ENCODE measurements at regions not wholly inside any gene's neighbourhood (a gene's known extent, or its start where the extent isn't known, plus 50 kb on each side); places are given as distances from the start of the nearest gene placed in this dataset.
"Not testable (repeated sequence)": the region's sequence is repeated elsewhere in the genome, so short reads cannot be mapped to it uniquely, and the experiment has no call there.

GRCh38 chr1:196366-196765 lies 255.1 kb downstream of the OR4F29 start:
- DNase-seq (ENCODE audit: low read depth in 3 of 3) = not testable (repeated sequence)

- DNase-seq (ENCODE audit: low read depth in 3 of 3) = not testable (repeated sequence)
Measured at GRCh38 chr1:191296-192049, 260.0 kb downstream of the OR4F29 start.

GRCh38 chr1:190678-191077 lies 260.8 kb downstream of the OR4F29 start:
- DNase-seq (ENCODE audit: low read depth in 3 of 3) = not testable (repeated sequence)

- not testable (repeated sequence) for DNase-seq (ENCODE audit: low read depth in 3 of 3)
Measured at GRCh38 chr1:189915-190314, 261.6 kb downstream of the OR4F29 start.

GRCh38 chr1:189270-189669 lies 262.2 kb downstream of the OR4F29 start:
- not testable (repeated sequence) for DNase-seq (ENCODE audit: low read depth in 3 of 3)

GRCh38 chr1:187298-187697 lies 264.2 kb downstream of the OR4F29 start:
- not testable (repeated sequence) for DNase-seq (ENCODE audit: low read depth in 3 of 3)

- not testable (repeated sequence) for DNase-seq (ENCODE audit: low read depth in 3 of 3)
Measured at GRCh38 chr1:186691-187131, 264.8 kb downstream of the OR4F29 start.

- not testable (repeated sequence) for DNase-seq (ENCODE audit: low read depth in 3 of 3)
Measured at GRCh38 chr1:186223-186622, 265.3 kb downstream of the OR4F29 start.

GRCh38 chr1:185526-185925 lies 266.0 kb downstream of the OR4F29 start:
- not testable (repeated sequence) for DNase-seq (ENCODE audit: low read depth in 3 of 3)

GRCh38 chr1:184336-184686 lies 267.2 kb downstream of the OR4F29 start:
- not testable (repeated sequence) for DNase-seq (ENCODE audit: low read depth in 3 of 3)

- DNase-seq (ENCODE audit: low read depth in 3 of 3) = not testable (repeated sequence)
Measured at GRCh38 chr1:183620-184335, 267.7 kb downstream of the OR4F29 start.

- not testable (repeated sequence) for DNase-seq (ENCODE audit: low read depth in 3 of 3)
Measured at GRCh38 chr1:183081-183480, 268.4 kb downstream of the OR4F29 start.

- not testable (repeated sequence) for DNase-seq (ENCODE audit: low read depth in 3 of 3)
Measured at GRCh38 chr1:182631-183030, 268.8 kb downstream of the OR4F29 start.

- DNase-seq (ENCODE audit: low read depth in 3 of 3) = peak in 1 of 3 experiments; percentile 29
Measured at GRCh38 chr1:181247-182216, 269.9 kb downstream of the OR4F29 start.

- not testable (repeated sequence) for DNase-seq (ENCODE audit: low read depth in 3 of 3)
Measured at GRCh38 chr1:180749-181205, 270.7 kb downstream of the OR4F29 start.

- not testable (repeated sequence) for DNase-seq (ENCODE audit: low read depth in 3 of 3)
Measured at GRCh38 chr1:138842-139241, 312.6 kb downstream of the OR4F29 start.

- DNase-seq (ENCODE audit: low read depth in 3 of 3) = not testable (repeated sequence)
Measured at GRCh38 chr1:137664-138063, 313.8 kb downstream of the OR4F29 start.

- DNase-seq (ENCODE audit: low read depth in 3 of 3) = not testable (repeated sequence)
Measured at GRCh38 chr1:136344-136932, 315.0 kb downstream of the OR4F29 start.

- not testable (repeated sequence) for DNase-seq (ENCODE audit: low read depth in 3 of 3)
Measured at GRCh38 chr1:134936-135335, 316.5 kb downstream of the OR4F29 start.

- not testable (repeated sequence) for DNase-seq (ENCODE audit: low read depth in 3 of 3)
Measured at GRCh38 chr1:118440-118839, 333.0 kb downstream of the OR4F29 start.

- not testable (repeated sequence) for DNase-seq (ENCODE audit: low read depth in 3 of 3)
Measured at GRCh38 chr1:115534-115933, 335.9 kb downstream of the OR4F29 start.

Measured in stimulated activated CD4-positive, alpha-beta T cell treated with anti-CD3 and anti-CD28 coated beads, TNF-alpha, amount 100 ng/mL, for 24 hours (primary cell).